ENCODE measurements at regions not wholly inside any gene's neighbourhood (a gene's known extent, or its start where the extent isn't known, plus 50 kb on each side); places are given as distances from the start of the nearest gene placed in this dataset.

- Histone ChIP-seq H3K4me3 (replicated peaks; ENCODE audit: low read depth, low read length) (no peak overlapping the region), H3K36me3 (ENCODE audit: control insufficient read depth, insufficient read depth, low read length) (no peaks in the 10 kb centered on the region), H3K27me3 (replicated peaks; ENCODE audit: control insufficient read depth, insufficient read depth, low read length) (no peaks in the 10 kb centered on the region)
- no peak for TF ChIP-seq CTCF (IDR thresholded peaks at IDR 0.05; ENCODE audit: insufficient read depth, low read length, poor library complexity, severe bottlenecking)
- DNase-seq (ENCODE audit: extremely low read depth, insufficient read length): no peak
Observed at GRCh38 chr2:83085869-83086268, 1373.2 kb downstream of the SUCLG1 start.

GRCh38 chr2:83081826-83082690, 1377.0 kb downstream of the SUCLG1 start:
- no peak for DNase-seq (ENCODE audit: extremely low read depth, insufficient read length)
- Histone ChIP-seq H3K4me3 (replicated peaks; ENCODE audit: low read depth, low read length) (no peak overlapping the region), H3K36me3 (ENCODE audit: control insufficient read depth, insufficient read depth, low read length) (no peaks in the 10 kb centered on the region), H3K27me3 (replicated peaks; ENCODE audit: control insufficient read depth, insufficient read depth, low read length) (no peaks in the 10 kb centered on the region)
- no peak for TF ChIP-seq CTCF (IDR thresholded peaks at IDR 0.05; ENCODE audit: insufficient read depth, low read length, poor library complexity, severe bottlenecking)

- no peaks in the 10 kb centered on the region for H3K36me3 ChIP-seq (ENCODE audit: control insufficient read depth, insufficient read depth, low read length)
- no peak overlapping the region for H3K4me3 ChIP-seq (replicated peaks; ENCODE audit: low read depth, low read length)
- DNase-seq (ENCODE audit: extremely low read depth, insufficient read length): no peak
- no peaks in the 10 kb centered on the region for H3K27me3 ChIP-seq (replicated peaks; ENCODE audit: control insufficient read depth, insufficient read depth, low read length)
- TF ChIP-seq CTCF (IDR thresholded peaks at IDR 0.05; ENCODE audit: insufficient read depth, low read length, poor library complexity, severe bottlenecking): no peak
Observed at GRCh38 chr2:83079007-83079406, 1380.1 kb downstream of the SUCLG1 start.

GRCh38 chr2:83072767-83073166, 1386.3 kb downstream of the SUCLG1 start:
- Histone ChIP-seq H3K27me3 (replicated peaks; ENCODE audit: control insufficient read depth, insufficient read depth, low read length) (no peaks in the 10 kb centered on the region), H3K4me3 (replicated peaks; ENCODE audit: low read depth, low read length) (no peak overlapping the region), H3K36me3 (ENCODE audit: control insufficient read depth, insufficient read depth, low read length) (no peaks in the 10 kb centered on the region)
- TF ChIP-seq CTCF (IDR thresholded peaks at IDR 0.05; ENCODE audit: insufficient read depth, low read length, poor library complexity, severe bottlenecking): no peak
- no peak for DNase-seq (ENCODE audit: extremely low read depth, insufficient read length)

GRCh38 chr2:83071914-83072313, 1387.2 kb downstream of the SUCLG1 start:
- no peak for TF ChIP-seq CTCF (IDR thresholded peaks at IDR 0.05; ENCODE audit: insufficient read depth, low read length, poor library complexity, severe bottlenecking)
- Histone ChIP-seq H3K36me3 (ENCODE audit: control insufficient read depth, insufficient read depth, low read length) (no peaks in the 10 kb centered on the region), H3K4me3 (replicated peaks; ENCODE audit: low read depth, low read length) (no peak overlapping the region), H3K27me3 (replicated peaks; ENCODE audit: control insufficient read depth, insufficient read depth, low read length) (no peaks in the 10 kb centered on the region)
- DNase-seq (ENCODE audit: extremely low read depth, insufficient read length): no peak
